Spleen (tissue), 7 donors: ENCODE measurements at regions not wholly inside any gene's neighbourhood (a gene's known extent, or its start where the extent isn't known, plus 50 kb on each side); places are given as distances from the start of the nearest gene placed in this dataset.

Experiments used
- CTCF ChIP-seq, 11 experiments: fragments of 200-600 bp in 7 of 11; fragments of 450-650 bp in 4 of 11; sonication (generic) in 4 of 11; IDR thresholded peaks in 8 of 11; conservative IDR thresholded peaks in 3 of 11; 1 replicate in 7 of 11; 2 replicates in 4 of 11; pipeline versions ENCODE4 v1.4.0 to v1.8.0; 2016 to 2021; ENCODE audit warnings: antibody characterized with exemption in 11 of 11, inconsistent platforms in 4 of 11, mild to moderate bottlenecking in 1 of 11
- POLR2A ChIP-seq, 3 donors: fragments of 450-650 bp; IDR thresholded peaks; one replicate each; pipeline ENCODE4 v1.5.1; 2017; ENCODE audit warnings: antibody characterized with exemption in 3 of 3, mild to moderate bottlenecking in 1 of 3
- POLR2AphosphoS5 ChIP-seq, 3 donors: sonication (generic); formaldehyde crosslinking; IDR thresholded peaks; one replicate each; pipeline ENCODE4 v1.5.1; 2017; ENCODE audit warnings: antibody characterized with exemption in 3 of 3
- donor health status: DM: no; HTN: no; CAD: no; lungs with moderate emphysema.
- donor health status: DM: no; HTN: no; CAD: no.
- donor health status: DM: no; HTN: no; CAD: no.

DNA sequence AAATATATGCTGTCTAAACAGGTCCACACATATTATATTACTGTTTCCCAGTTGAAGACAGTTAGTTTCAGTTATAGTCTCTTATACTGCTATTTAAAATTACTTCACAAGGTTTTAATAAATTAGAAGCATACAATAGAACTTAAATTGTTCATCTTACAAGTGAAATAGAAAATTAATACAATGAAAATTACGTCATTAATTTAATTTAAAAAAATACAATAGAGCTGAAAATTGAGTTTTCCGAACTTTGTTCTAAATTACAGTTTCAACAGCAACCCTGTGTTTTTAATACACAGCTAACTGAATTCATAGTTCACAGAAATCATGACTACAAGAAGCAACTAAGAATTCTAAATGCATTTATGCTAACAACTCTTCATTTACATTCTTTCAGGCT lies 525.7 kb upstream of the FOXG1 start:
- TF ChIP-seq CTCF (IDR thresholded peaks at IDR 0.05 in 8 of 11, conservative IDR thresholded peaks at IDR 0.05 in 3 of 11): no peak
- no peak for TF ChIP-seq POLR2A (IDR thresholded peaks at IDR 0.05)
- no peak for TF ChIP-seq POLR2AphosphoS5 (IDR thresholded peaks at IDR 0.05)
